ENCODE measurements at regions not wholly inside any gene's neighbourhood (a gene's known extent, or its start where the extent isn't known, plus 50 kb on each side); places are given as distances from the start of the nearest gene placed in this dataset.

- TF ChIP-seq POLR2A (IDR thresholded peaks at IDR 0.05; ENCODE audit: extremely low read depth, insufficient read length) (no peak), CTCF (IDR thresholded peaks at IDR 0.05; ENCODE audit: low read depth, low read length) (no peak), MYC (IDR thresholded peaks at IDR 0.05; ENCODE audit: low read depth, low read length) (no peak)
These were observed 301.7 kb downstream of the NSG2 start for GRCh38 chr5:174347183-174347582.
